Globus pallidus (tissue), 1 donor: ENCODE measurements at regions not wholly inside any gene's neighbourhood (a gene's known extent, or its start where the extent isn't known, plus 50 kb on each side); places are given as distances from the start of the nearest gene placed in this dataset.
A peak's percentile ranks its signal among the peaks of the same experiment; 100 is the strongest.

ENCODE experiments used
- DNase-seq: peaks from one replicate; pipeline ENCODE4 v3.0.0-alpha.2; 2015; ENCODE audit warnings: low spot score

DNA sequence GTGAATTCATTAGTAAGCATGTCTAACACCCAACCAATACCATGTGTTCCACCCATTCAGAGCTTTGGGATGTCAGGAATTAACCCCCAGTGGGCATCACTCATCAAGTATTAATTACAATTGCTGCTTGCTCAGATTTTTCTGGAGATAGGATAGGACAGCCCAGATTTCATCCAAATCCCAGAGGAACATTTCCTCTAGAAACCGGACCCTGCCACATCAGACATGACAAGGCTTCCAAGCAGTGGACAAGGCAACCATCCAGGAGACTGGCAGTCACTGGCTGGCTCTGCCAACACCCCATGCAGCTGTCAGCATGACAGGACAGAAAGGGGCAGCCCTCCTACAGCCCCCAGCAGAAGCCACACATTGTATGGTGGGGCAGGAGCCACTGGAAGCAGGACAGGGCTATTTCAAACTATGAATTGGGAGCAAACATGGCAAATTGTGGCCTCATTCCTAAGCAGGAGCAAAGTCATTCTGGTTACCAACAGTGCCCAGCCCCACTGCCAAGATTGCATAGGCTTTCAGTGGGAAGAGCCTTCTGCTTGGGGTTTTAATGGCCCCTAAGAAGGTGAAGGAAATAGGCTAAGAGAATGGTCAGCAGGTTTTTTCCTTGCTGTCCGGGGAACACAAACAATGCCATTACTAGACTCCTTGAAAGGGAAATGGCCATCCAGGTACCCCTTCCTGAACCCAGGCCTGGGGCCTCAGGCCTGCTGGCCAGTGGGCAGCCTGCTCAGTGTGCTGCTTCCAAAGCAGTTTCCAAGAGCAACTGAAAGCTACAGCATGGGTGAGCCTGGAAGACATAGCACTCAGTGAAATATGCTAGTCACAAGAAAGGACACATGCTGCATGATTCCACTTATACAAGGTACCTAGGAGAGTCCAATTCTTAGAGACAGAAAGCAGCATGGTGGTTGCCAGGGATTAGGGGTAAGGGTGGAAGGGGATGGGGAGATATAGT lies 294.7 kb upstream of the SLC30A5 start:
- DNase-seq, result peak; percentile 38

GRCh38 chr5:68802430-68802829 lies 291.4 kb upstream of the SLC30A5 start:
- no peak for DNase-seq

DNA sequence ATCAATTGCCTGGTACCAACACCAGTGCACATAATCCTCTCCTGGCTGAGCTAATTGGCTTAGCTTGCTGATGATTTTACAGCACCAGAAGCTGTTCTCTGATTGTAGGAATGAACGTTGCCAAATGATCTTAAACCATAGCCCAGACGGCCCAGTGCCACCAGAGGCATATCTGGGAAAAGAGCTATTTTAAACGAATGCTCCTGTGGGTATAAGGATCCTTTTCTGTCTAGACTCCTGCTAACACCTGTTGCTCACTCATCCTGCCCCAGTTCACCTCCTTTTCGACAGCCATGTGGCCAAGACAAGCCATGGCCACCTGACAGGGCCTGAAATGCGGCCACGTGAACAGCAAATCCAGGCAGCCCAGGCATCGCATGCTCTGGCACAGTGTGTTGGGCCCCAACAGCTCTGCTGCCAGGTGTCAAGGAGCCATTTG lies 289.9 kb upstream of the SLC30A5 start:
- no peak for DNase-seq

- DNase-seq, result no peak
Observed at GRCh38 chr5:68804343-68804742, 289.5 kb upstream of the SLC30A5 start.

DNA sequence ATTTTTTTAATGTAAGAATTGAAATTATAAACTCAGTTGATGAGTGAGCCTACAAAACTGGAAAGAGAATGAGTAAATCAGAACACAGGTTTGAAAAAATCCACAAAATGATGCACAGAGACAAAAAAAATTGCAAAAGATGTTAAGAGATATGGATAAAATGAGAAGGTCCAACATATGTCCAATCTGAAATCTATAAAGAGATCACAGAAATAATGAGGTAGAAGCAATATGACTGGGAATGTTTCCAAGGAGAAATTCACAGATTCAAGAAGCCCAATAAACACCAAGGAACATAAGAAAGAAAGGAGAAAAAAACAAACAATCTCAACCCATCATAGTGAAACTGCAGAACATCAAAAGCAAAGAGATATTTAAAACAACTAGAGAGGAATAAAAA lies 288.4 kb upstream of the SLC30A5 start:
- no peak for DNase-seq

- no peak for DNase-seq
Observed at GRCh38 chr5:68817632-68818031, 276.2 kb upstream of the SLC30A5 start.

GRCh38 chr5:68818057-68818695 lies 275.6 kb upstream of the SLC30A5 start:
- DNase-seq, result peak; percentile 83

DNA sequence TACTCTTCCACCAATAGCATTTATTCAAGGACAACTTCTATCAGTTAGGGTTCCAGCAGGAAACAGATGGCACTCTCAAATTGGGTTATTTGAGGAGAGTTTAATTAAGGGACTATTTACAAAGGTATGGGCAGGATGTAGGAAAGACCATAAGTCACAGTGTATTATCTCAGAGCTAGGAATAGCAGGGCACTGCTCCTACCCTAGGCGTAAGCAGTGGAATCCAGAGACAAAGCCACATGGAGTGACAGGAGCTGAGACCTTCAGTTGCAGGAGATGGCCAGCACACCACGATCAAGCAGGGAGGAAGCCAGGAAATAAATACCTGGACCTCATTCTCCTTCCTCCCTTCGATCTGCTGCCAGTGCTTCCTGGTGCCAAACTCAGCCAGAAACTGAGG lies 274.9 kb upstream of the SLC30A5 start:
- no peak for DNase-seq

DNA sequence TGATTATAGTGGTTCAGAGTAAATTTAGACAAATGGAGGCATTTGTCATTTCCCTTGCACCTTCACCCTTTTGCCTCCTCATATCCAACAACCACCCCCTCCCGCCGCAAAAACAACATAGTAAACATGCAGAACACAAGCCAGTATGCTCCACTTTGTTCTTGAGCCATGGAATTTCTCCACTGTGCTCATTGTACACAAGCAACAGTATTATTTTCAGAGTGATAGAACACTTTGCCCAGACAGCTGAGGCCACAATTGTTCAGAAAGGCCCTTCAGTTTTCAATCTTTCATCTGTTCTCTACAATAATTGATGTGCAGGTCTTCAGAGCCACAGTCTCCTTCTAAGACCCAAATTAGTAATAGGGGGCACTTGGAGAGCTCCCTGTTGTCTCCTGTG lies 272.8 kb upstream of the SLC30A5 start:
- DNase-seq, result peak; percentile 22

DNA sequence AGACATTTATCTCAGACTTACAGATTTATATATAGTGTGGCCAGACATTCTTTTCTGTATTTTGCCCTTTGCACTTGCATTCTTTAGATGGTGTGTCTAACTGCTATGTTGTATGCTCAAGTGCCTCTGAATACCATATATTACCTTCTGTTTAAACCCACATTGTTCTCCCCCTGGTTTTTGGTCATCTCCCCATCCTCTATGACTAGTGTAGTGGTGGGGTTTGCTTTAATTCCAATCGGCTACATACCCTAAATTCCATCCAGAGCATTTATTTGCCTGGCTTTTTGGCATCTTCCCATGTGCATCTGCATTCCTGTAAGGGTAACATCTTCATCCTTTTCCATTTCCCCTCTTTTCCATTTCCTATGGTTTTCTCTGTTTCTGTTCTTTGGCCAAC lies 271.0 kb upstream of the SLC30A5 start:
- no peak for DNase-seq

DNA sequence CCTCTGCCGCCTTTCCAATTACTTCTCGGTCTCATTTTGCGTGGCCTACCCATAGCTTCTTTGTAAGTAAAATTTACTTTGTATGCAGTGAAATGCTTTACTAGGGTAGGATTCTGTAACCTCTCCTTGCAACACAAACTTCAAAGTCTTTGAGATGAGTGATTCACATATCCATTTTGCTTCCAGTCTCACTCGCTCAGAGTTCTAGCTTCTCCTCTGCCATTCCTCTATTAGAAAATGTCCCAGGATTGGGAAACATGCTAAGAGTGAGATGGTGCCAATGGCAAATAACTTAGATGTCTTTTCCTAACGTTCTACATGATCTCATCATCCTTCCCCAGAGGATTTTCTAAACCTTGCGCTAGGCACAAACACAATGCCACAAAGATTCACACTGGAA lies 270.5 kb upstream of the SLC30A5 start:
- DNase-seq, result no peak

DNA sequence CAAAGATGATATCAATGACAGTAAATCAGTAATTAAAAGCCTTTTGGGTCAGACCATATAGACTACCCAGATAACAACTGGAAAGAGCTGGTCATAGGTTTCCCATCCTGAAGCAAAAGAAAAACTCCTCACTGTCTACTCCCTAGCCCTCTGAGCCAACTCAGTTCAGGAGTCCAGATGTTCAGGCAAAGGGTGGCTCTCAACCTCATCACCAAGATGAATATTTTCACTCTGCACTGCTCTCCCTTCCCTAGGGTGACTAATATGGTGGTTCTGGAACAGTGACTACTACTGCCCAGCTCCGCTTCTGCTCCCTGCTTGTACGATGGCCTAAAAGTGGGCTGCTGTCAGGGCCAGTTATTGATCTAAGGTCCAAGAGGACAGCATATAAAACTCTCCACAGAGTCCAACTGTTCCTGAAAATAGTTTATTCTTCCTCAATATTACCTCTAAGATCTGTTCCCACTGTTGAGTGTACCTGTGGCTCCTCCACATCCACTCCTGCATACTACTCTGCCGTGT lies 263.4 kb upstream of the SLC30A5 start:
- DNase-seq, result no peak

GRCh38 chr5:68834491-68834981 lies 259.3 kb upstream of the SLC30A5 start:
- no peak for DNase-seq

DNA sequence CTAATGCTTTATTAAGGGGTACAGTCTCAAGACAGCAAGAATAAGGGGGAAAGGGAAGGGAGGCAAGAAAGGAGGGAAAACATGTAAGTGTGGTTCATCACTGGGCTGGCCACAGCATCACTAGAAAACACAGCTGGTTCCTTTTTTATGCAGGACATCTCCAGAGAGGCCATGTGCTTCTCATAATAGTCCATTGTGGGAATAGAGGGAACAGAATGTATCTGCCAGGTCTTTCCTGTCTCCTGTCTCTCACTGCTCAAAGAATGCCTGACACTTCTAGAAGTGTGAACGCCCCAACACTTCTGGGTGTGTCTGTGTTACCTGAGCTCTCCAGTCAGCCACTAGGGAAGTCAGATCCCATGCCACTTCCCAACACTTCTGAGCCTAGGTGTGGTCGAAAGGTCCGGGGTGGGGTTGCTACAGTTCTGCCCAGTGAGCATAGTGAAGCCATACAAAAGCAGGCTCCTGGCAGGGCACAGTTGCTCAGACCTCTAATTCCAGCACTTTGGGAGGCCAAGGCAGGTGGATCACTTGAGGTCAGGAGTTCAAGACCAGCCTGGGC lies 255.6 kb upstream of the SLC30A5 start:
- DNase-seq, result no peak

- no peak for DNase-seq
Observed at GRCh38 chr5:68839019-68839552, 254.7 kb upstream of the SLC30A5 start.

DNA sequence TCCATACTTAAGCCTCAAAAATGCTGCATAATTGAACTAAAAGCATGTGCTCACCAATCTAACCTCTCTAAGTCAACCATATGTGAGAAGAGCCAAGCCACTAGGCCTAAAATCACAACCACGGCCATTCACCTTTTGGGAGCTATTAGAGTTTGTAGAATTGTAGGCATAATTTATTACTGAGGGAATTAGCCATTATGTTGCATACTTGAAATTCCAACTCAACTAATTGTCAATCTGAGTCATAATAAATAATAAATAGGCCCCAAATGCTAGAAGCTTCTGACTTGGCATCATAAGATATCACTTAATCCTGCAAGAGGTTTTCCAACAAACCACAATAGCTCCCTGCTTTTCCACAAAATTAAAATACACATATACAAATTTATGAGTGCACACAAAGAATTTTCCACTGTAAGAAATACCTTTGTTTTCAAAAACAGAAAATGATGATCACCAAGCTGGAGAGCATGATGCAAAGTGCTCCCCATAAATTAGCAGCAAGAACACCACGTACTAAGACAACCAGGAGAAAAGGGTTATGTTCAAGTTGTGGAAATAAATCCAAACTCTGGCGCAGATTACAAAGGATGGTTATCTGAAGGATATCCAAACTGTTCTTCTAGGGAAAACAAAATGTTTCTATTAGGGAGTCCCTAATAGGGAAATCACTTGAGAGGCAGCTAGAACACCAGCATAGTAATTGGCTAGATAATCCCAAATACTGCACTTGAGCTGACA lies 250.0 kb upstream of the SLC30A5 start:
- no peak for DNase-seq

DNA sequence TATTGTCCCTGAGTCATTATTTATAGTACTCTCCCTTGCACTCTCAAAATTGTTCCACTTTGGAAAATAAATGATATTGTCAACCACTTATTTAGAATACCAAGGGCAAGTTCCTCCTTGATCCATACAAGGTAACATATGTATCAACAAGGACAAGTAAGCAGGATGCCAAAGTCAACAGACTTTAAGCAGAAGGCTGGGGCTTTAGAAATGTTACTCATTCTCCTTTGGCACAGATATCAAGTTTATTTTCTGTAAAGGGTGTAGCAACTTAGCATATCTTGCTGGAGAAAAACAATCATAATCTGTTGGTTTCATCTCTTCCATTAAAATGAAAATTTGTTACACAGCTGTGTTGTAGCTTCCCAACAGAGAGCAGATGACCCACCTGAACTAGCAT lies 248.7 kb upstream of the SLC30A5 start:
- no peak for DNase-seq

GRCh38 chr5:68846828-68847227 lies 247.0 kb upstream of the SLC30A5 start:
- DNase-seq, result no peak

GRCh38 chr5:68848091-68848490 lies 245.7 kb upstream of the SLC30A5 start:
- DNase-seq, result no peak

GRCh38 chr5:68849103-68849502 lies 244.7 kb upstream of the SLC30A5 start:
- DNase-seq, result no peak

DNA sequence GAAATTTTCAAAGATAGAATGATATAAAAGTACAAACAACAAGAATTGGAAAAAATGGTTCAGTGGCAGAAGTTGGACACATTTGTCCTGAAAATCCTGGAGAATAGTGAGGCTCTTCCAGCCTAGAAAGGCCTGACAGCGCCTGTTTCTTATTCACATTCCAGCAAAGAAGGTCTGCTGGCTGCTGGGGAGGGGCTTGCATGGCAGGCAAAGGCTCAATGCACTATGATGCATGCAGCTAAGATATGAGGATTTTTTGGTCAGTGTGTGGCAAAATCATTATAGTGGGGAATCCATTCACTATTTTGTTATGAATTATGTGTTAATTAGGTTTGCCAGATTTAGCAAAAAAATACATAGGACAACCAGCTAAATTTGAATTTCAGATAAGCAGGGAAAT lies 243.9 kb upstream of the SLC30A5 start:
- no peak for DNase-seq

GRCh38 chr5:68861099-68861498 lies 232.7 kb upstream of the SLC30A5 start:
- no peak for DNase-seq
